Panc1 (cell line): ENCODE measurements at regions not wholly inside any gene's neighbourhood (a gene's known extent, or its start where the extent isn't known, plus 50 kb on each side); places are given as distances from the start of the nearest gene placed in this dataset.

Experiments used
- ATAC-seq: fragments of 200-7000 bp; cut with Tn5 transposase; 2 replicates; pipeline ENCODE4 v1.9.1; 2020; ENCODE audit warnings: mild to moderate bottlenecking, moderate library complexity
- BruUV-seq: library from RNA; stranded (reverse); fragments of 400-500 nt; replicated peaks from 2 replicates; lab custom pipeline; 2021; lab: Mats Ljungman, UMichigan
- CTCF ChIA-PET: fragments of 300-600 bp; sonication (Branson Sonifier 250); formaldehyde crosslinking; loops from one replicate; lab custom pipeline; 2022; ENCODE audit warnings: antibody characterized with exemption; lab: Charles Lee
- POLR2A ChIA-PET: fragments of 300-600 bp; sonication (Branson Sonifier 250); formaldehyde crosslinking; loops from one replicate; lab custom pipeline; 2022; ENCODE audit warnings: antibody characterized with exemption; lab: Charles Lee
- DNase-seq: peaks from one replicate; pipeline ENCODE4 v3.0.0-alpha.2; 2010; ENCODE audit warnings: low read depth, low spot score
- H3K27ac ChIP-seq: 2 replicates; pipeline ENCODE4 v1.5.1; 2011; ENCODE audit warnings: mild to moderate bottlenecking, low read length, inconsistent platforms
- H3K27me3 ChIP-seq: fragments of 200-500 bp; sonication (Bioruptor generic); 2 replicates; pipeline ENCODE4 v1.6.0; 2014; ENCODE audit warnings: low read length, inconsistent platforms; ENCODE audit not compliant: control insufficient read depth, insufficient read depth
- H3K36me3 ChIP-seq: fragments of 200-500 bp; sonication (Bioruptor generic); 2 replicates; pipeline ENCODE4 v1.5.1; 2014; ENCODE audit warnings: inconsistent platforms, mild to moderate bottlenecking, low read length, moderate library complexity; ENCODE audit not compliant: control insufficient read depth, insufficient read depth
- H3K4me1 ChIP-seq: 2 replicates; pipeline ENCODE4 v1.5.1; 2011; ENCODE audit warnings: inconsistent platforms, mild to moderate bottlenecking, low read length, moderate library complexity; ENCODE audit not compliant: control insufficient read depth, insufficient read depth
- H3K4me3 ChIP-seq, 2 experiments: 2 replicates each; pipeline ENCODE4 v1.5.1; 2011 to 2012; ENCODE audit warnings: low read depth in 2 of 2, low read length in 2 of 2, mild to moderate bottlenecking in 2 of 2, inconsistent platforms in 1 of 2, moderate library complexity in 1 of 2
- H3K9me3 ChIP-seq: fragments of 200-500 bp; sonication (Bioruptor generic); 2 replicates; pipeline ENCODE4 v1.5.1; 2014; ENCODE audit warnings: low read depth, mild to moderate bottlenecking, inconsistent platforms, low read length, moderate library complexity; ENCODE audit not compliant: control insufficient read depth, insufficient read depth
- POLR2AphosphoS5 ChIP-seq: IDR thresholded peaks from 2 replicates; pipeline ENCODE4 v1.6.1; 2012; ENCODE audit warnings: mild to moderate bottlenecking, low read depth, low read length, moderate library complexity
- SIN3A ChIP-seq: IDR thresholded peaks from 2 replicates; pipeline ENCODE4 v1.6.1; 2012; ENCODE audit warnings: low read depth, mild to moderate bottlenecking, low read length, moderate library complexity, borderline replicate concordance; ENCODE audit not compliant: insufficient read depth
- TCF7L2 ChIP-seq: IDR thresholded peaks from 2 replicates; pipeline ENCODE4 v1.6.1; 2011; ENCODE audit warnings: mild to moderate bottlenecking, low read depth, low read length, inconsistent platforms
- in situ Hi-C: cut with HindIII; loops from 2 replicates; pipeline ENCODE4 v1.10.0; 2016; ENCODE audit warnings: low sequenced_read_pairs, low pct_unique_long_range_greater_than_20kb
- intact Hi-C: fragments of 100-400 bp; cut with micrococcal nuclease; formaldehyde crosslinking; loops from one replicate; pipeline ENCODE4 v1.10.0; 2022; ENCODE audit not compliant: unreplicated experiment
- TF ChIP-seq, protein P1 (sequence below): fragments of 450-650 bp; IDR thresholded peaks from 2 replicates; pipeline ENCODE4 v1.5.1; 2017; ENCODE audit warnings: mild to moderate bottlenecking
- TF ChIP-seq, protein P2 (sequence below), 2 experiments: IDR thresholded peaks; 2 replicates each; pipeline ENCODE4 v1.6.1; 2011 to 2012; ENCODE audit warnings: low read depth in 2 of 2, control low read depth in 1 of 2, low read length in 1 of 2, mild to moderate bottlenecking in 1 of 2, moderate library complexity in 1 of 2; ENCODE audit not compliant: insufficient read depth in 1 of 2

DNA sequence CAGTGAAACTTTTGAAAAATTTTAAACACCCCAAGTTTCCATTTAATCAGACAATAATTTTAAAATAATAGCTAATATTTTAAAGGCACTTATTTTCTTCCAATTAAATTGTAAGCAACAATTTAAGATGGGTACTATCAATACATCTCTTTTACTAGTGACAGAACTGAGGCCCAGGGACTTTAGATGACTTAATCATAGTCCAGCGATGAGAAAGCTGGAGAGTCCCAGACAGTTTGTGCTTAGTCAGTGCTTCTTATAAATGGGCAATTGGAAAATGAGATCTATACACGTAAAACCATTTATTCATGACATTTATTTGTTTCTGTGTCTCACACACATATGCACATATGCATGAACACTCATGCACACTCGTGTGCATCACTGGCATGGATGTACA, 2063.5 kb downstream of the PCDH9 start:
- no peaks in the 10 kb centered on the region for H3K36me3 ChIP-seq
- no peak for TF ChIP-seq SIN3A
- TF ChIP-seq, protein P1, sequence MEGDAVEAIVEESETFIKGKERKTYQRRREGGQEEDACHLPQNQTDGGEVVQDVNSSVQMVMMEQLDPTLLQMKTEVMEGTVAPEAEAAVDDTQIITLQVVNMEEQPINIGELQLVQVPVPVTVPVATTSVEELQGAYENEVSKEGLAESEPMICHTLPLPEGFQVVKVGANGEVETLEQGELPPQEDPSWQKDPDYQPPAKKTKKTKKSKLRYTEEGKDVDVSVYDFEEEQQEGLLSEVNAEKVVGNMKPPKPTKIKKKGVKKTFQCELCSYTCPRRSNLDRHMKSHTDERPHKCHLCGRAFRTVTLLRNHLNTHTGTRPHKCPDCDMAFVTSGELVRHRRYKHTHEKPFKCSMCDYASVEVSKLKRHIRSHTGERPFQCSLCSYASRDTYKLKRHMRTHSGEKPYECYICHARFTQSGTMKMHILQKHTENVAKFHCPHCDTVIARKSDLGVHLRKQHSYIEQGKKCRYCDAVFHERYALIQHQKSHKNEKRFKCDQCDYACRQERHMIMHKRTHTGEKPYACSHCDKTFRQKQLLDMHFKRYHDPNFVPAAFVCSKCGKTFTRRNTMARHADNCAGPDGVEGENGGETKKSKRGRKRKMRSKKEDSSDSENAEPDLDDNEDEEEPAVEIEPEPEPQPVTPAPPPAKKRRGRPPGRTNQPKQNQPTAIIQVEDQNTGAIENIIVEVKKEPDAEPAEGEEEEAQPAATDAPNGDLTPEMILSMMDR: no peak
- no peak for TF ChIP-seq TCF7L2
- TF ChIP-seq, protein P2, sequence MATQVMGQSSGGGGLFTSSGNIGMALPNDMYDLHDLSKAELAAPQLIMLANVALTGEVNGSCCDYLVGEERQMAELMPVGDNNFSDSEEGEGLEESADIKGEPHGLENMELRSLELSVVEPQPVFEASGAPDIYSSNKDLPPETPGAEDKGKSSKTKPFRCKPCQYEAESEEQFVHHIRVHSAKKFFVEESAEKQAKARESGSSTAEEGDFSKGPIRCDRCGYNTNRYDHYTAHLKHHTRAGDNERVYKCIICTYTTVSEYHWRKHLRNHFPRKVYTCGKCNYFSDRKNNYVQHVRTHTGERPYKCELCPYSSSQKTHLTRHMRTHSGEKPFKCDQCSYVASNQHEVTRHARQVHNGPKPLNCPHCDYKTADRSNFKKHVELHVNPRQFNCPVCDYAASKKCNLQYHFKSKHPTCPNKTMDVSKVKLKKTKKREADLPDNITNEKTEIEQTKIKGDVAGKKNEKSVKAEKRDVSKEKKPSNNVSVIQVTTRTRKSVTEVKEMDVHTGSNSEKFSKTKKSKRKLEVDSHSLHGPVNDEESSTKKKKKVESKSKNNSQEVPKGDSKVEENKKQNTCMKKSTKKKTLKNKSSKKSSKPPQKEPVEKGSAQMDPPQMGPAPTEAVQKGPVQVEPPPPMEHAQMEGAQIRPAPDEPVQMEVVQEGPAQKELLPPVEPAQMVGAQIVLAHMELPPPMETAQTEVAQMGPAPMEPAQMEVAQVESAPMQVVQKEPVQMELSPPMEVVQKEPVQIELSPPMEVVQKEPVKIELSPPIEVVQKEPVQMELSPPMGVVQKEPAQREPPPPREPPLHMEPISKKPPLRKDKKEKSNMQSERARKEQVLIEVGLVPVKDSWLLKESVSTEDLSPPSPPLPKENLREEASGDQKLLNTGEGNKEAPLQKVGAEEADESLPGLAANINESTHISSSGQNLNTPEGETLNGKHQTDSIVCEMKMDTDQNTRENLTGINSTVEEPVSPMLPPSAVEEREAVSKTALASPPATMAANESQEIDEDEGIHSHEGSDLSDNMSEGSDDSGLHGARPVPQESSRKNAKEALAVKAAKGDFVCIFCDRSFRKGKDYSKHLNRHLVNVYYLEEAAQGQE (IDR thresholded peaks at IDR 0.05; ENCODE audit: insufficient read depth in 1 of 2, low read depth in 2 of 2, low read length in 1 of 2): no peak
- no peak for TF ChIP-seq POLR2AphosphoS5
- no peak overlapping the region for H3K4me3 ChIP-seq
- no TSS peak for BruUV-seq
- no peaks in the 10 kb centered on the region for H3K27me3 ChIP-seq
- ChIA-PET CTCF (no interaction called here), POLR2A (no interaction called here)
- no peaks in the 10 kb centered on the region for H3K4me1 ChIP-seq
- intact Hi-C loops: no loop called here
- no peak overlapping the region for H3K27ac ChIP-seq
- in situ Hi-C loops: no loop called here
- no peak for ATAC-seq
- H3K9me3 ChIP-seq: peaks cover 2% of the 10 kb centered on the region; the same call in 1 of the 2 replicates
- no peak for DNase-seq

DNA sequence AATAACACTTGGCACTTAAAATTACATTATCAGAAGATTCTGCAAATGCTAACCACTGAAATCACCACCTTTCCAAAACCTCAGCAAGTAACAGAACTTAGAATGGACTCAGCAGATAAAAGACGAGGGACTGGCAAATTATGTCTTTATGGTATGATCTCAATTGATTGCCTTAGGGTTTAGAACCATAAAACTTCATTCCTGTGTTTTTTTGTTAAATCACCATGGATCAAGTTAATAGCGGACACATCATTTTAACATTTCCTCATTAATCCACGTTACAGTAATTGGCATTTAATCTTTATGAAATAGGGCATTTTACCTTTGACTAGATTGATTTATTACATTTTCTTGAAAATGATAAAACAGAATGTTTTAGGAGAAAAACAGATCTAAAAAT, 2070.3 kb downstream of the PCDH9 start:
- TF ChIP-seq POLR2AphosphoS5 (no peak), SIN3A (no peak), TCF7L2 (no peak)
- TF ChIP-seq, protein P1: no peak
- TF ChIP-seq, protein P2 (IDR thresholded peaks at IDR 0.05; ENCODE audit: insufficient read depth in 1 of 2, low read depth in 2 of 2, low read length in 1 of 2): no peak
- CTCF ChIA-PET: interaction anchor here (0.6 kb wide), 1 partner anchor 68 kb away, joined by 4 read pairs; no protein-coding TSS in a partner anchor
- Histone ChIP-seq H3K27ac (no peak overlapping the region), H3K4me3 (no peak overlapping the region), H3K27me3 (no peaks in the 10 kb centered on the region), H3K9me3 (peaks cover 2% of the 10 kb centered on the region; the same call in 1 of the 2 replicates), H3K36me3 (no peaks in the 10 kb centered on the region), H3K4me1 (no peaks in the 10 kb centered on the region)
- BruUV-seq: no TSS peak
- POLR2A ChIA-PET: no interaction called here
- in situ Hi-C loops: no loop called here
- ATAC-seq: no peak
- intact Hi-C loops: no loop called here
- no peak for DNase-seq
